RWPE1 (cell line): ENCODE measurements at regions not wholly inside any gene's neighbourhood (a gene's known extent, or its start where the extent isn't known, plus 50 kb on each side); places are given as distances from the start of the nearest gene placed in this dataset.

Experiments
- CTCF ChIA-PET: fragments of 350-600 bp; sonication (Branson Sonifier 250); formaldehyde crosslinking; extraction: SDS; loops from one replicate; lab custom pipeline; 2021; lab: Yijun Ruan, JAX
- POLR2A ChIA-PET: fragments of 400-600 bp; formaldehyde crosslinking; extraction: SDS; loops from one replicate; lab custom pipeline; 2020; ENCODE audit warnings: antibody characterized with exemption; ENCODE audit not compliant: low non-redundant PET; lab: Yijun Ruan, JAX
- DNase-seq: peaks from one replicate; pipeline ENCODE4 v3.0.0; 2012; ENCODE audit warnings: low spot score
- H3K27ac ChIP-seq: fragments of 450-650 bp; 2 replicates; pipeline ENCODE4 v1.5.1; 2017
- CTCF ChIP-seq: fragments of 450-650 bp; conservative IDR thresholded peaks from 2 replicates; pipeline ENCODE4 v1.5.1; 2017; ENCODE audit warnings: low read depth, mild to moderate bottlenecking

- H3K27ac ChIP-seq, result no peak overlapping the region
- no peak for DNase-seq
- ChIA-PET POLR2A (no interaction called here), CTCF (no interaction called here)
- no peak for TF ChIP-seq CTCF
These were observed 158.6 kb upstream of the ALG10B start for GRCh38 chr12:38157933-38158401.

- ChIA-PET CTCF (interaction anchor here (0.6 to 0.7 kb wide), 2 partner anchors 35 to 94 kb away, joined by 3 read pairs; no protein-coding TSS in a partner anchor), POLR2A (no interaction called here)
- no peak overlapping the region for H3K27ac ChIP-seq
- no peak for DNase-seq
- no peak for TF ChIP-seq CTCF
These were observed 158.0 kb upstream of the ALG10B start for GRCh38 chr12:38158428-38159091.

GRCh38 chr12:38159092-38159551, 157.5 kb upstream of the ALG10B start:
- no peak for DNase-seq
- ChIA-PET POLR2A (no interaction called here), CTCF (interaction anchor here (0.7 kb wide), 1 partner anchor 34 kb away, joined by 3 read pairs; no protein-coding TSS in a partner anchor)
- H3K27ac ChIP-seq, result no peak overlapping the region
- TF ChIP-seq CTCF, result no peak

- no peak for TF ChIP-seq CTCF
- CTCF ChIA-PET, result no interaction called here
- POLR2A ChIA-PET, result no interaction called here
- no peak overlapping the region for H3K27ac ChIP-seq
- DNase-seq, result no peak
These were observed 156.8 kb upstream of the ALG10B start for GRCh38 chr12:38159591-38160317.

GRCh38 chr12:38160318-38161122, 156.1 kb upstream of the ALG10B start:
- no peak overlapping the region for H3K27ac ChIP-seq
- CTCF ChIA-PET, result no interaction called here
- TF ChIP-seq CTCF, result no peak
- DNase-seq, result no peak
- POLR2A ChIA-PET, result no interaction called here
